ENCODE measurements at regions not wholly inside any gene's neighbourhood (a gene's known extent, or its start where the extent isn't known, plus 50 kb on each side); places are given as distances from the start of the nearest gene placed in this dataset.
A peak's percentile ranks its signal among the peaks of the same experiment; 100 is the strongest.
"Not testable (repeated sequence)": the region's sequence is repeated elsewhere in the genome, so short reads cannot be mapped to it uniquely, and the experiment has no call there.

- in situ Hi-C loops (cut with MboI; ENCODE audit: low pct_unique_long_range_greater_than_20kb in 2 of 9, low sequenced_read_pairs in 9 of 9, unreplicated experiment in 9 of 9), result no loop called here
- H3K4me1 ChIP-seq (replicated peaks in 1 of 2), result peaks cover 0 to under 1% of the 10 kb centered on the region in 2 donors
- WGBS, 10 experiments, result 58 to 98% (median 80%) methylated on average over 3 to 8 of the region's 8 CpGs; no CpG with 5 or more reads in 1 of the 10 experiments
- no peak for ATAC-seq (replicated peaks in 6 of 8)
- H3K4me3 ChIP-seq, result no peak overlapping the region
- H3K27ac ChIP-seq, result no peak overlapping the region
Measured at GRCh38 chr2:38147333-38148121, 71.6 kb upstream of the CYP1B1 start.

DNA sequence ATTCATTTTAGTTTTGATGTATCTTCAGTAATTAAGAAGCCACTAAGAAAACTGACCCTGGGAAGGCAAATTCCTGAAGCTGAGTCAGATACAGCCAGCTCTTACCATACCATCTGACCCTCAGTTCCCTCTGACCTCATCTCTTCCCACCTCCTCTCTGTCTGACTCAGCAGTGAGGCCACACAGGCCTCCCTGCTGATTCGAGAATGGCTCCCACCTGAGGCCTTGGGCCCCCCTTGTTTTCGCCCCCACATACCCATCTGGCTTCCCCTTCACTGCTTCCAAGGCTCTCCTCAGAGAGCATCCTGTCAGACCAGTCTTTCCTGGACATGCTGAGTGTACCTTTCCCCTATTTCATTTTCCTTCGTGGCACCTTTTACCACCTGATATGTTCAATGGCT lies 71.0 kb upstream of the CYP1B1 start:
- no peak overlapping the region for H3K4me3 ChIP-seq

GRCh38 chr2:38146275-38146906 lies 70.4 kb upstream of the CYP1B1 start:
- WGBS, 10 experiments, result 6 to 54% (median 34%) methylated on average over 2 to 4 of the region's 7 CpGs; no CpG with 5 or more reads in 6 of the 10 experiments
- Histone ChIP-seq H3K27ac (peak overlapping the region in 1 of 2 donors; percentile 26), H3K4me3 (no peak overlapping the region), H3K4me1 (replicated peaks in 1 of 2) (no peaks in the 10 kb centered on the region)
- peak in 5 of 8 experiments; percentile 25 to 80 (median 58) for ATAC-seq (replicated peaks in 6 of 8)
- in situ Hi-C loops (cut with MboI; ENCODE audit: low pct_unique_long_range_greater_than_20kb in 2 of 9, low sequenced_read_pairs in 9 of 9, unreplicated experiment in 9 of 9), result no loop called here

More for the DNA sequence above, 71.0 kb upstream of the CYP1B1 start:
- 20 to 60% (median 42%) methylated on average over 1 to 2 of the region's 3 CpGs; no CpG with 5 or more reads in 7 of the 10 experiments for WGBS, 10 experiments
- H3K27ac ChIP-seq, result no peak overlapping the region
- in situ Hi-C loops (cut with MboI; ENCODE audit: low pct_unique_long_range_greater_than_20kb in 2 of 9, low sequenced_read_pairs in 9 of 9, unreplicated experiment in 9 of 9), result no loop called here
- ATAC-seq (replicated peaks in 6 of 8), result peak; percentile 24 to 98 (median 74)
- no peaks in the 10 kb centered on the region for H3K4me1 ChIP-seq (replicated peaks in 1 of 2)

GRCh38 chr2:38145236-38145635 lies 69.3 kb upstream of the CYP1B1 start:
- 80 to 100% (median 98%) methylated on average over 1 to 3 of the region's 3 CpGs; no CpG with 5 or more reads in 2 of the 10 experiments for WGBS, 10 experiments
- H3K4me1 ChIP-seq (replicated peaks in 1 of 2), result no peaks in the 10 kb centered on the region
- no peak overlapping the region for H3K4me3 ChIP-seq
- H3K27ac ChIP-seq, result no peak overlapping the region
- in situ Hi-C loops (cut with MboI; ENCODE audit: low pct_unique_long_range_greater_than_20kb in 2 of 9, low sequenced_read_pairs in 9 of 9, unreplicated experiment in 9 of 9), result no loop called here
- no peak for ATAC-seq (replicated peaks in 6 of 8)

DNA sequence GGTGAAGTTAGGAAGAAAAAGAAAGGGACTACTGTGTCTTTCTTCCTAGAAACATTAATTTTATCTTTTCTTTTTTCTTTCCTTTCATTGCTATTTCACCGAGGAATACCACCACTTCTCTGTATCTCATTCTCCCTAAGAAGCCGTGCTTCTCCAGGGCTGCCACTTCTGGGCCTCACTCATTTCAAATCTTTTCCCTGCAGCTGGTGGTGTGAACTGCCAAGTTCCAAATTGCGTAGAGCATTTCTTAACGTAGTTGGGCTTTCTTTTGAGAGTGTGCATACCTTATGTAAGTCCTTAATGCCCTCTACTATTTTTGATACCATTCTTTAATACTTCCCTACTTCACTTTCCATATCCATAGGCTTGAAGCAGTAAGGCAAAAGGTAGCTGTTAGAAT lies 66.7 kb upstream of the CYP1B1 start:
- Histone ChIP-seq H3K27ac (no peak overlapping the region), H3K4me3 (no peak overlapping the region), H3K4me1 (replicated peaks in 1 of 2) (no peaks in the 10 kb centered on the region)
- ATAC-seq (replicated peaks in 6 of 8), result no peak
- 60 to 95% (median 86%) methylated on average over 1 to 4 of the region's 4 CpGs; no CpG with 5 or more reads in 1 of the 10 experiments for WGBS, 10 experiments
- in situ Hi-C loops (cut with MboI; ENCODE audit: low pct_unique_long_range_greater_than_20kb in 2 of 9, low sequenced_read_pairs in 9 of 9, unreplicated experiment in 9 of 9), result no loop called here

DNA sequence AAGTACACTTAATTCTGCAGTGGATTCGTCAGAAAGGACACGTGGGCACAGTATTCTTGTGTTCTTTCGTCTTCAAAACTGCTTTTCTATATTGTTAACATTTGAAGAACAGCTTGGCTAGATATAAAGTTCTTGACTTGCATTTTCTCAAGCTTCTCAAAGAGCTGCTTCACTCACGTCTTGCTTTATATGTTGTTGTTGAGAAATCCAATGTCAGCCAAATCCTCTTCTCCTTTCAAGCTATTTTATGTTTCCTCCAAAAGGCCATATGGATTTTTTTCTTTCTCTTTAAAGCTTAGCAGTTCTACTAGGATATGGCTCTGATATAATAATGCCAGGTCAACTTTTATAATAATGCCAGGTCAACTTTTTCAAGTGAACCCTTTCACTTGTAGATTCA lies 65.5 kb upstream of the CYP1B1 start:
- no peak for ATAC-seq (replicated peaks in 6 of 8)
- no peak overlapping the region for H3K4me3 ChIP-seq
- in situ Hi-C loops (cut with MboI; ENCODE audit: low pct_unique_long_range_greater_than_20kb in 2 of 9, low sequenced_read_pairs in 9 of 9, unreplicated experiment in 9 of 9), result no loop called here
- no peak overlapping the region for H3K27ac ChIP-seq
- 37 to 94% (median 84%) methylated on average over 2 to 4 of the region's 4 CpGs; no CpG with 5 or more reads in 1 of the 10 experiments for WGBS, 10 experiments
- no peaks in the 10 kb centered on the region for H3K4me1 ChIP-seq (replicated peaks in 1 of 2)

DNA sequence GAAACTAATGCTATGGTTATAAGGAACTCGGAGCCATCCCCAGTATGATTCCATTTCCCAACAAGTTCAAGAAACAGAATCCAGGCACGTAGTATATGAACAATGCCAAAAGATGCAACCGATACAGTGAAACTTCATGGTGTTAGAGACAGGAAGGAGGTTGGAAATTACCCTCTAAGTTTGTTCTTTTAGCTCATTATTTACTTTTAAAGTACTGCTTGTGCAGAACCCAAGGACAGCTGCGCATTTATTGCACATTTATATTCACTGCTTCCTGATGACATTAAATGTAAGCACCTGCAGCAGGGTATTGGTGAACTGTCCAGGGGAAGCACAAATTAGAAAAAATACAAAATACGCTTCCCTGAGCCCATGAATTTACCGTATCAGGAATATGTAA lies 63.0 kb upstream of the CYP1B1 start:
- Histone ChIP-seq H3K4me1 (replicated peaks in 1 of 2) (no peaks in the 10 kb centered on the region), H3K27ac (no peak overlapping the region), H3K4me3 (no peak overlapping the region)
- 44 to 100% (median 81%) methylated on average over 1 to 6 of the region's 6 CpGs; no CpG with 5 or more reads in 1 of the 10 experiments for WGBS, 10 experiments
- ATAC-seq (replicated peaks in 6 of 8), result peak in 1 of 8 experiments; percentile 13
- in situ Hi-C loops (cut with MboI; ENCODE audit: low pct_unique_long_range_greater_than_20kb in 2 of 9, low sequenced_read_pairs in 9 of 9, unreplicated experiment in 9 of 9), result no loop called here

- in situ Hi-C loops (cut with MboI; ENCODE audit: low pct_unique_long_range_greater_than_20kb in 2 of 9, low sequenced_read_pairs in 9 of 9, unreplicated experiment in 9 of 9), result no loop called here
- Histone ChIP-seq H3K27ac (no peak overlapping the region), H3K4me3 (no peak overlapping the region), H3K4me1 (replicated peaks in 1 of 2) (no peaks in the 10 kb centered on the region)
- 80 to 96% (median 89%) methylated on average over 1 to 8 of the region's 10 CpGs; no CpG with 5 or more reads in 6 of the 10 experiments for WGBS, 10 experiments
- ATAC-seq (replicated peaks in 6 of 8), result no peak
Measured at GRCh38 chr2:38138419-38138818, 62.5 kb upstream of the CYP1B1 start.

DNA sequence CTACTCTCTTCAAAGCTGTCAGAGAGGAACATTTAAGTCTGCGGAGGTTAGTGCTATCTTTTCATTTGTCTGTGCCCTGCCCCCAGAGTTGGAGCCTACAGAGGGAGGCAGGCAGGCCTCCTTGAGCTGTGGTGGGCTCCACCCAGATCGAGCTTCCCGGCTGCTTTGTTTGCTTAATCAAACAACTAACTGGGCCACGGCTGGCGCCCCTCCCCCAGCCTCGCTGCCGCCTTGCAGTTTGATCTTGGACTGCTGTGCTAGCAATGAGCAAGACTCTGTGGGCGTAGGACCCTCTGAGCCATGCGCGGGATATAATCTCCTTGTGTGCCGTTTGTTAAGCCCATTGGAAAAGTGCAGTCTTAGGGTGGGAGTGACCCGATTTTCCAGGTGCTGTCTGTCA lies 62.0 kb upstream of the CYP1B1 start:
- in situ Hi-C loops (cut with MboI; ENCODE audit: low pct_unique_long_range_greater_than_20kb in 2 of 9, low sequenced_read_pairs in 9 of 9, unreplicated experiment in 9 of 9); ATAC-seq (replicated peaks in 6 of 8); H3K27ac ChIP-seq; H3K4me3 ChIP-seq; H3K4me1 ChIP-seq (replicated peaks in 1 of 2): not testable (repeated sequence)
- 60 to 100% (median 88%) methylated on average over 1 to 6 of the region's 12 CpGs; no CpG with 5 or more reads in 4 of the 10 experiments for WGBS, 10 experiments

DNA sequence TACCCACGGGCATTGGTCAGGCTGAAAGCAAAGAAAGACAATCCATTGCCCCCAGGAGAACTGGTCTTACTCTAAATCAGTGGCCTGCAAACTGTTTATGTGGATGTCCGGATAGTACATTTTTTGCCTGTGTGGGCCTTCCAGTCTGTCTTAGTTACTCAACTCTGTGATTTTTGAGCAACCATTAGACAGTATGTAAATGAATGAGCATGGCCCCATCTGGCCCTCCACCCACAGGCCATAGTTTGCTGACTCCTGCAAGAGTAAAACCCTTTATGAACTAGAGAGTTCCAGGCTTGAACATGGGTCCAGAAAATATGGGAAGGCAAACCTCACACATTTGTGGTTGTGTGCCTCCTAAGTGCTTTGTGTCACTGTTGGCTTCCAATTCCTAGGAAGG lies 55.7 kb upstream of the CYP1B1 start:
- H3K27ac ChIP-seq, result no peak overlapping the region
- 75 to 100% (median 80%) methylated on average over 1 to 2 of the region's 2 CpGs; no CpG with 5 or more reads in 7 of the 10 experiments for WGBS, 10 experiments
- no peaks in the 10 kb centered on the region for H3K4me1 ChIP-seq (replicated peaks in 1 of 2)
- in situ Hi-C loops (cut with MboI; ENCODE audit: low pct_unique_long_range_greater_than_20kb in 2 of 9, low sequenced_read_pairs in 9 of 9, unreplicated experiment in 9 of 9), result no loop called here
- no peak overlapping the region for H3K4me3 ChIP-seq
- no peak for ATAC-seq (replicated peaks in 6 of 8)

GRCh38 chr2:38130876-38131275 lies 54.9 kb upstream of the CYP1B1 start:
- no peak overlapping the region for H3K27ac ChIP-seq
- WGBS, 10 experiments, result 0 to 100% (median 85%) methylated on average over 1 to 3 of the region's 3 CpGs; no CpG with 5 or more reads in 2 of the 10 experiments
- no peak for ATAC-seq (replicated peaks in 6 of 8)
- no peak overlapping the region for H3K4me3 ChIP-seq
- H3K4me1 ChIP-seq (replicated peaks in 1 of 2), result peaks cover 0 to 6% of the 10 kb centered on the region in 2 donors
- in situ Hi-C loops (cut with MboI; ENCODE audit: low pct_unique_long_range_greater_than_20kb in 2 of 9, low sequenced_read_pairs in 9 of 9, unreplicated experiment in 9 of 9), result no loop called here

DNA sequence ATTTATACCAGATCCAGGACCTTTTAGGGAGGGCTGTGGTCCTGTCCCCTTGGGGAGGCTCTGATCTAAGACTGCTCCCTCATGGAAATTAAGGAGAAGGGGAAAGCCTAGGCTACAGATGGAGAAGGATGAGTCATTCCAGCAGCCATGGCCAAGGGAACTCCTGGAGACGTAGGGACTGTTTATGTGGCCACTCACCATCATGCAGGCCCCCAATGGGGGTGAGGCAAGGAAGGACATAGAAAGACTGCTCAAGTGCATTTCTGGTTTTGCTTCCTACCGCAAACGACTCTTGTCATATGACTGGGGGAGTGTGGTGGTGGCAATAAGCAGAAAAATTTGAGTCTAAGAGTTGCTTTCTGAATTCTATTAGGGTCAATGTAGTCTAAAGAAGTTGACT lies 54.0 kb upstream of the CYP1B1 start:
- peak in 1 of 8 experiments; percentile 42 for ATAC-seq (replicated peaks in 6 of 8)
- H3K4me3 ChIP-seq, result no peak overlapping the region

DNA sequence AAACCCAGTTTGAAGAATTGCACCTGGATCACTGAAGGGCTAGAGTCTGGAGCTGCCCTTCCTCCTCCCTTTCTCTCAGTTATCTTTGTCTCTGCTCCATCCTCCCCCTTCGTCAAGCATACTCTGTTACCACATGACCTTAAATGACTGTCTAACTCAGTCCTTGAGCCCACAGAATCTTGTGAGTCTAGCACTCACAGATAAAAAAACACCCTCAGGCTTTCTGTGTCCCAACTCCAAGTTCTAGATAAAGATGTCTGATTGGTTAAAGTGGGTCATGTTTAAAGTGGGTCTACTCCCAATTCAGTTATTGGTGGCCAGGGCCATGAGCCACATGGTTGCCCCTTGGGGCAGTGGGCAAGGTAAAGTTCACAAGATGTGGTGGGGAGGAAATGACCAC lies 53.5 kb upstream of the CYP1B1 start:
- no peak overlapping the region for H3K4me3 ChIP-seq
- in situ Hi-C loops (cut with MboI; ENCODE audit: low pct_unique_long_range_greater_than_20kb in 2 of 9, low sequenced_read_pairs in 9 of 9, unreplicated experiment in 9 of 9), result no loop called here
- H3K4me1 ChIP-seq (replicated peaks in 1 of 2), result peaks cover 0 to 6% of the 10 kb centered on the region in 2 donors
- WGBS, 10 experiments, result 40 to 100% (median 80%) methylated on average over 1 of the region's 1 CpG; no CpG with 5 or more reads in 4 of the 10 experiments
- H3K27ac ChIP-seq, result no peak overlapping the region
- ATAC-seq (replicated peaks in 6 of 8), result no peak

More for the DNA sequence above, 54.0 kb upstream of the CYP1B1 start:
- in situ Hi-C loops (cut with MboI; ENCODE audit: low pct_unique_long_range_greater_than_20kb in 2 of 9, low sequenced_read_pairs in 9 of 9, unreplicated experiment in 9 of 9), result no loop called here
- 43 to 90% (median 68%) methylated on average over 1 to 3 of the region's 3 CpGs; no CpG with 5 or more reads in 3 of the 10 experiments for WGBS, 10 experiments
- no peak overlapping the region for H3K27ac ChIP-seq
- H3K4me1 ChIP-seq (replicated peaks in 1 of 2), result peaks cover 0 to 6% of the 10 kb centered on the region in 2 donors
